BJ (cell line): ENCODE measurements at regions not wholly inside any gene's neighbourhood (a gene's known extent, or its start where the extent isn't known, plus 50 kb on each side); places are given as distances from the start of the nearest gene placed in this dataset.

Experiments used
- CTCF ChIA-PET: fragments of 350-600 bp; formaldehyde crosslinking; extraction: SDS; loops from one replicate; lab custom pipeline; 2021; ENCODE audit warnings: antibody characterized with exemption, inconsistent platforms; lab: Yijun Ruan, JAX
- POLR2A ChIA-PET: fragments of 300-600 bp; sonication (Branson Sonifier 250); formaldehyde crosslinking; extraction: SDS; loops from one replicate; lab custom pipeline; 2021; ENCODE audit warnings: antibody characterized with exemption; lab: Charles Lee
- DNase-seq: peaks from one replicate; pipeline ENCODE4 v3.0.0-alpha.2; 2011; ENCODE audit warnings: low read depth
- H3K27me3 ChIP-seq: 2 replicates; pipeline ENCODE4 v1.6.0; 2011; ENCODE audit warnings: low read length; ENCODE audit not compliant: control insufficient read depth, insufficient read depth
- H3K36me3 ChIP-seq: 2 replicates; pipeline ENCODE4 v1.5.1; 2011; ENCODE audit warnings: low read length; ENCODE audit not compliant: control insufficient read depth, insufficient read depth
- H3K4me3 ChIP-seq: 2 replicates; pipeline ENCODE4 v1.5.1; 2011; ENCODE audit warnings: low read depth, mild to moderate bottlenecking, control low read depth, low read length
- CTCF ChIP-seq: IDR thresholded peaks from 2 replicates; pipeline ENCODE4 v1.5.1; 2011; ENCODE audit warnings: low read depth, mild to moderate bottlenecking, control low read depth, inconsistent platforms, low read length, moderate library complexity; ENCODE audit not compliant: insufficient read depth

DNA sequence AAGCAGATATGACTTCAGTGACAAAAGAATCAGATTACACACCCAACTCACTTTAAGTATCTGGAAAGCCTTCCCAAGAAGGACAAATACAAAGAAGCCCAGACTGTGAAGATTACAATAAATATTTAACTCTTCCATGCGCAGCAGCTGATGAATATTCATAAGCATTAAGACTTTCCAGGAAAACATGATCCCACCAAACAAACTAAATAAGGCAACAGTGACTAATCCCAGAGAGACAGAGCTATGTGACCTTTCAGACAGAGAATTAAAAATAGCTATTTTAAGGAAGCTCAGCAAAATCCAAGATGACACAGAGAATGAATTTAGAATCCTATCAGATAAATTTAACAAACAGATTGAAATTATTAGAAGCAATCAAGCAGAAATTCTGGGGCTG, 108.2 kb upstream of the UBE2E3 start:
- CTCF ChIA-PET, result interaction anchor here (0.7 to 1.2 kb wide), 3 partner anchors 22 to 232 kb away, joined by 3 read pairs; no protein-coding TSS in a partner anchor

DNA sequence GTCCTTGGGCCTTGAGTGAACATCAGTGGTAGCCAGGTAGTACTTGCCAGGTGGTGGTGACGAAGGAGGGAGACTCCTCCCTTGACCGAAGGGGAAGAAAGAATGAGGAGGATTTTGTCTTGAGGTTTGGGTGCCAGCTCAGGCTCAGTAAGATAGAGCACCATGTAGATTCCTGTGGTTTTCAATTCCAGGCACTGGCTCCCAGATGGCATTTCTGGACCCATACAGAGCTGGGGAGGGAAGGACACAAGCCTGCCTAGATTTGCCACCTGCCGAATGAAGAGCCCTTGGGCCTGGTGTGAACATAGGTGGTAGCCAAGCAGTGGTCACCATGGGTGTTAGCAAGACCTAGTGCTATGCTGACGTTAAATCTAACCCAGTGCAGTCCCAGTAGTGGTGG, 108.8 kb upstream of the UBE2E3 start:
- TF ChIP-seq CTCF, result no peak
- POLR2A ChIA-PET, result no interaction called here
- DNase-seq, result no peak
- Histone ChIP-seq H3K36me3 (no peaks in the 10 kb centered on the region), H3K4me3 (no peak overlapping the region), H3K27me3 (no peaks in the 10 kb centered on the region)
- CTCF ChIA-PET, result interaction anchor here (0.7 to 1.2 kb wide), 2 partner anchors 23 to 232 kb away, joined by 3 read pairs; no protein-coding TSS in a partner anchor

More for the DNA sequence above, 108.2 kb upstream of the UBE2E3 start:
- Histone ChIP-seq H3K4me3 (no peak overlapping the region), H3K36me3 (no peaks in the 10 kb centered on the region), H3K27me3 (no peaks in the 10 kb centered on the region)
- peak; percentile 9 for DNase-seq
- POLR2A ChIA-PET, result interaction anchor here (0.6 kb wide), 1 partner anchor 71 kb away, joined by 6 read pairs; no protein-coding TSS in a partner anchor
- TF ChIP-seq CTCF, result no peak

DNA sequence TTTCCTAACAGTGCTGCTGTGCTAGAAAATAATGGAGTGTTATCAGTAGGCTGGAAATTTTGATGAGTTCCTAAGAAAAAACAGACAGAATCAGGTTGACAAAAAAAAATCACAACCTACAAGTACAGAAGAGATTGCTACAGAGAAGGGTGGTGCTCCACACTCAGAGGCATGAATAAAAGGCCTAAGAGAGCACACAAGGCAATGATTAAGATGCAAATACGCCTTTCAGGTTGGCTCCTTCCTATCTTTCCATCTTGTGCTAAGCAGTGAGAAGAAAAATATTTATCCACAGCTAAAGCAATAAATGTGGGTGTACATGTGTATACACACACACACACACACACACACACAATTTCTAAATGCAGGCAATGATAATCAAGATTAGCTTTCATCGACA, 130.6 kb upstream of the UBE2E3 start:
- H3K27me3 ChIP-seq, result no peaks in the 10 kb centered on the region
- POLR2A ChIA-PET, result no interaction called here
- H3K4me3 ChIP-seq, result no peak overlapping the region
- TF ChIP-seq CTCF, result no peak
- no peaks in the 10 kb centered on the region for H3K36me3 ChIP-seq
- CTCF ChIA-PET, result no interaction called here
- DNase-seq, result no peak

DNA sequence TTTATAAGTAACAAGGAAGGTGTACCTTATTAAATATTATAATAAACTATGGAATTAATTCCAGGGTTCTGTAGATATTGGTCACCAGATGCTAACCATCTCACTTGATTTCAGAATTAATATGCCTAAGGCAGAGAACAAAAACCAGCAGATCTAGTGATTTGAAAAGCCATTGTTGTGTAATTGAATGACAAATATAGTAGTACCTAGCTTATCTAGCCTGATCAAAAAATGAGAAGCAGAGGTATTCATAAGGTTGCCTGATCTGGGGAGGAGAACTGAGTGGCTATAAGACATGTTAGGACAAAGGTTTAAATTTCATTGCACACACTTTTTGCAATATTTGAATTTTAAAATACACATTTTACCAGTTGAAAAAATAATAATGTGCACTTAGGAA, 132.0 kb upstream of the UBE2E3 start:
- no peak for TF ChIP-seq CTCF
- DNase-seq, result no peak
- Histone ChIP-seq H3K4me3 (no peak overlapping the region), H3K27me3 (no peaks in the 10 kb centered on the region), H3K36me3 (no peaks in the 10 kb centered on the region)
- POLR2A ChIA-PET, result no interaction called here
- CTCF ChIA-PET, result no interaction called here

DNA sequence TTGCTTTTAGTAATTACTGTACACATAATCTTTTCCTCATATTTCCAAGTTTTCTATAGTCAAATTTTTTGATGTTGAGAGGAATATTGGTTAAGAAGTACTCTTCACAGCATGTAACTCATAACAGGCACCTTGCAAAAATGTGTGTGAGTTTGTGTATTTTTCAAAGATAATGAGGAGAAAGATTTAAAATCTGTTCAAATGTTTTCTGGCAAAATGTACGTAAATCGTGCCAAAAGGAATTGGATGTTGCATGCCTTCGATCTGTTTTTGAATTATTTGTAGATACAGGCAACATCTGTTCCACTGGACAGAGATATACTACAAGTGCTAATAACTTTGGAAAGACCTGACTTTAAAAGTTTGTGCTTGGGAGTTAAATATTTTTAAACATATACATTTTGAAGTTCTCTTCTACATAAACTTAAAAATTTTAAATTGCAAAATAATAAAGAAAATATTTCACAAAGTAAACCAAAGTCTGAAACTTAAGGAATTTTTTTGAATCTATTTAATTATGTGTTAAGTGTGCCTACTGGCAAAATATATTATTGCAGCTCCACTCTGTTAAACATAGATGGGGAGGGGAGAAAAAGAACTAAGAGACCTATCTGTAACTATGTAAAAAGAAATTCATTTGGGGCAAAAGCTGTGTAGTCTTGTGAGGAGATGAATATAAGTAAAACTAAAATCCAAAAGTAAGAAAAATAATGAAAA, 133.5 kb upstream of the UBE2E3 start:
- CTCF ChIA-PET, result no interaction called here
- POLR2A ChIA-PET, result no interaction called here
- H3K36me3 ChIP-seq, result no peaks in the 10 kb centered on the region
- TF ChIP-seq CTCF, result no peak
- DNase-seq, result no peak
- H3K4me3 ChIP-seq, result no peak overlapping the region
- H3K27me3 ChIP-seq, result no peaks in the 10 kb centered on the region
